Upper lobe of left lung (tissue), 6 donors: ENCODE measurements at regions not wholly inside any gene's neighbourhood (a gene's known extent, or its start where the extent isn't known, plus 50 kb on each side); places are given as distances from the start of the nearest gene placed in this dataset.

Experiments used
- ATAC-seq, 2 donors: fragments of 200-7000 bp; cut with Tn5 transposase; one replicate each; pipeline ENCODE4 v1.9.1; 2022; ENCODE audit warnings: mild to moderate bottlenecking in 2 of 2, moderate library complexity in 2 of 2; ENCODE audit not compliant: low FRiP score in 2 of 2
- DNase-seq, 2 donors: peaks; one replicate each; pipeline ENCODE4 v3.0.0-alpha.2; 2019 to 2020
- H3K27ac ChIP-seq, 4 donors: fragments of 200-600 bp; sonication (generic); one replicate each; pipeline ENCODE4 v1.5.1; 2016 to 2019
- H3K27me3 ChIP-seq, 4 donors: fragments of 200-600 bp; sonication (generic); one replicate each; pipeline ENCODE4 v1.5.1; 2017 to 2019
- H3K36me3 ChIP-seq, 4 donors: fragments of 200-600 bp; sonication (generic); one replicate each; pipeline ENCODE4 v1.5.1; 2016 to 2019
- H3K4me1 ChIP-seq, 4 donors: fragments of 200-600 bp; sonication (generic); one replicate each; pipeline ENCODE4 v1.5.1; 2018 to 2019
- H3K4me3 ChIP-seq, 4 donors: fragments of 200-600 bp; sonication (generic); one replicate each; pipeline ENCODE4 v1.5.1; 2017 to 2019; ENCODE audit warnings: mild to moderate bottlenecking in 2 of 4, moderate library complexity in 1 of 4
- H3K9me3 ChIP-seq, 4 donors: fragments of 200-600 bp; sonication (generic); one replicate each; pipeline ENCODE4 v1.5.1; 2018 to 2019
- EP300 ChIP-seq, 4 donors: sonication (generic); formaldehyde crosslinking; IDR thresholded peaks; one replicate each; pipeline ENCODE4 v1.5.1; 2017; ENCODE audit warnings: antibody characterized with exemption in 4 of 4, control low read depth in 2 of 4
- POLR2A ChIP-seq, 4 donors: fragments of 450-650 bp; IDR thresholded peaks; one replicate each; pipeline ENCODE4 v1.5.1; 2016 to 2017; ENCODE audit warnings: antibody characterized with exemption in 4 of 4, mild to moderate bottlenecking in 2 of 4
- POLR2AphosphoS5 ChIP-seq, 2 donors: sonication (generic); formaldehyde crosslinking; IDR thresholded peaks; one replicate each; pipeline ENCODE4 v1.5.1; 2017; ENCODE audit warnings: antibody characterized with exemption in 2 of 2
- WGBS, 2 donors: methylation state at CpG; one replicate each; pipeline ENCODE4 v1.1.5; 2017 to 2018; 5-methylcytosine and 5-hydroxymethylcytosine counted together
- TF ChIP-seq, protein P1 (sequence below), 6 experiments: fragments of 450-650 bp in 4 of 6; fragments of 200-600 bp in 2 of 6; sonication (generic) in 2 of 6; IDR thresholded peaks; one replicate each; pipeline ENCODE4 v1.5.1; 2016 to 2019; ENCODE audit warnings: antibody characterized with exemption in 6 of 6
- donor health status: DM: no; HTN: no; CAD: no; lungs with moderate emphysema.
- donor health status: DM: no; HTN: yes; CAD: no; lungs with severe emphysema.

DNA sequence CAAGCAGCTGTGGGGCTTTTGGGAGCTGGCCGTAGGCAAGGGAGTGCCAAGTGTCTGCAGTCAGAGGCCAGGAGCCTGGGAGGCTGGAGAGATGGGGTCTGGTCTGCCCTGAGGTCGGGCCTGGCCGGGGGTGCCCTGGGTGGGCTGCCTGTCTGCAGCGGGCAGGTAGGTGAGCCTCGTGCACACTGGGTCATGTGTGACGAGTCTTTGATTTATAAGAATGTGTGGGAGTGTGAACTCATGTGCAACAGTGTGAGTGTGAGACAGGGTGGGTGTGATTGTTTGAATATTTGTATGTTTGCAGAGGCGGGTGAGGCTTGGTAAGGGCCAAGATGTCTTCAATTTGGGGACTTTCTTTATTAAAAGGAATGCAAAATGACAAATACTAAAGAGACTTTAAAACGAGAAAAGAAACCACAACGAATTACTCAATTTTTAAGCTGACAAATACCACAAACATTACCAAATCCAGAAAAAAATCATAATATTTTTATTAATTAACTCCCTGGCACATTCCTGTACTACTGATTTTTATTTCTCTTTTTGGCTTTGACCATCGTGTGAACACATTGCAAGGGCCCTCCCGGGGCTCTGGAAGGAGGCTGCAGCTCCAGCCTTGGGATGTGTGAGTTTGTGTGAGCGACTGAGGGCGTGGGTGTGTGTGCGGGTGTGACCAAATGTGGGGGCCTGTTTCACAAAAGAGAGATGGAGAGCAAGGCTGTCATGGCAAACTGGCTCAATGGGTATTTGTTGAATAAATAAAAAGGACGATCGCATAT, 110.3 kb upstream of the WNT4 start:
- peak in 1 of 2 donors; percentile 40 for ATAC-seq
- Histone ChIP-seq H3K4me1 (peaks cover 19 to 55% (median 48%) of the 10 kb centered on the region in 4 donors), H3K27ac (peak overlapping the region in 1 of 4 donors; percentile 84), H3K36me3 (no peaks in the 10 kb centered on the region), H3K27me3 (no peaks in the 10 kb centered on the region), H3K4me3 (no peak overlapping the region), H3K9me3 (no peaks in the 10 kb centered on the region)
- 47 to 57% methylated on average over 12 to 16 of the region's 16 CpGs for WGBS, 2 donors
- TF ChIP-seq, protein P1, sequence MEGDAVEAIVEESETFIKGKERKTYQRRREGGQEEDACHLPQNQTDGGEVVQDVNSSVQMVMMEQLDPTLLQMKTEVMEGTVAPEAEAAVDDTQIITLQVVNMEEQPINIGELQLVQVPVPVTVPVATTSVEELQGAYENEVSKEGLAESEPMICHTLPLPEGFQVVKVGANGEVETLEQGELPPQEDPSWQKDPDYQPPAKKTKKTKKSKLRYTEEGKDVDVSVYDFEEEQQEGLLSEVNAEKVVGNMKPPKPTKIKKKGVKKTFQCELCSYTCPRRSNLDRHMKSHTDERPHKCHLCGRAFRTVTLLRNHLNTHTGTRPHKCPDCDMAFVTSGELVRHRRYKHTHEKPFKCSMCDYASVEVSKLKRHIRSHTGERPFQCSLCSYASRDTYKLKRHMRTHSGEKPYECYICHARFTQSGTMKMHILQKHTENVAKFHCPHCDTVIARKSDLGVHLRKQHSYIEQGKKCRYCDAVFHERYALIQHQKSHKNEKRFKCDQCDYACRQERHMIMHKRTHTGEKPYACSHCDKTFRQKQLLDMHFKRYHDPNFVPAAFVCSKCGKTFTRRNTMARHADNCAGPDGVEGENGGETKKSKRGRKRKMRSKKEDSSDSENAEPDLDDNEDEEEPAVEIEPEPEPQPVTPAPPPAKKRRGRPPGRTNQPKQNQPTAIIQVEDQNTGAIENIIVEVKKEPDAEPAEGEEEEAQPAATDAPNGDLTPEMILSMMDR (IDR thresholded peaks at IDR 0.05) = no peak
- TF ChIP-seq EP300 (IDR thresholded peaks at IDR 0.05) = no peak
- TF ChIP-seq POLR2A (IDR thresholded peaks at IDR 0.05) = no peak
- no peak for TF ChIP-seq POLR2AphosphoS5 (IDR thresholded peaks at IDR 0.05)
- DNase-seq = no peak

DNA sequence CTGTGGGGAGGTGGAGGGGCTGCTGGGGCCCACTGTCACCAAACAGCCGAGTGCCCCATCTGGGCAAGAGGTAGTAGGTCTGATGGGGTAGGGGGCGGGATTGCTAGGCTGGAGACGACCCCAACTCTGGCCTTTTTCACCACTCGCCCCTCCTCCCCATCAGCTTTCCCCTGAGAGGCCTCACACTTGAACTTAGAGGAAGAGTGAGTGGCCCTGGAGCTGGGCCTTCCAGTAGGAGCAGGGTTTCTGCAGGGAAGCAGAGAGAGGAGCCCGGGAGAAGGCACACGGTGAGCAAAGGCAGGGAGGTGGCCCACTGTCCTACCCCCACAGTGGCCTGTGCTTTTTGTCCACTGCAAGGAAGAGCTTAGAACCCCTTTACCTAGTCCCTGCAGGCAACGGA, 111.9 kb upstream of the WNT4 start:
- H3K27me3 ChIP-seq = no peaks in the 10 kb centered on the region
- no peak overlapping the region for H3K4me3 ChIP-seq
- ATAC-seq (peak in 1 of 2 donors; percentile 28), DNase-seq (peak in 1 of 2 donors; percentile 59)
- peak overlapping the region in 3 of 4 donors; percentile 48 to 84 (median 74) for H3K27ac ChIP-seq
- TF ChIP-seq POLR2A (IDR thresholded peaks at IDR 0.05) = peak in 1 of 4 donors; percentile 7
- no peak for TF ChIP-seq POLR2AphosphoS5 (IDR thresholded peaks at IDR 0.05)
- TF ChIP-seq, protein P1 (IDR thresholded peaks at IDR 0.05) = no peak
- TF ChIP-seq EP300 (IDR thresholded peaks at IDR 0.05) = no peak
- 66 to 74% methylated on average over 7 of the region's 7 CpGs for WGBS, 2 donors
- H3K9me3 ChIP-seq = no peaks in the 10 kb centered on the region
- no peaks in the 10 kb centered on the region for H3K36me3 ChIP-seq
- H3K4me1 ChIP-seq = peaks cover 28 to 71% (median 62%) of the 10 kb centered on the region in 4 donors

DNA sequence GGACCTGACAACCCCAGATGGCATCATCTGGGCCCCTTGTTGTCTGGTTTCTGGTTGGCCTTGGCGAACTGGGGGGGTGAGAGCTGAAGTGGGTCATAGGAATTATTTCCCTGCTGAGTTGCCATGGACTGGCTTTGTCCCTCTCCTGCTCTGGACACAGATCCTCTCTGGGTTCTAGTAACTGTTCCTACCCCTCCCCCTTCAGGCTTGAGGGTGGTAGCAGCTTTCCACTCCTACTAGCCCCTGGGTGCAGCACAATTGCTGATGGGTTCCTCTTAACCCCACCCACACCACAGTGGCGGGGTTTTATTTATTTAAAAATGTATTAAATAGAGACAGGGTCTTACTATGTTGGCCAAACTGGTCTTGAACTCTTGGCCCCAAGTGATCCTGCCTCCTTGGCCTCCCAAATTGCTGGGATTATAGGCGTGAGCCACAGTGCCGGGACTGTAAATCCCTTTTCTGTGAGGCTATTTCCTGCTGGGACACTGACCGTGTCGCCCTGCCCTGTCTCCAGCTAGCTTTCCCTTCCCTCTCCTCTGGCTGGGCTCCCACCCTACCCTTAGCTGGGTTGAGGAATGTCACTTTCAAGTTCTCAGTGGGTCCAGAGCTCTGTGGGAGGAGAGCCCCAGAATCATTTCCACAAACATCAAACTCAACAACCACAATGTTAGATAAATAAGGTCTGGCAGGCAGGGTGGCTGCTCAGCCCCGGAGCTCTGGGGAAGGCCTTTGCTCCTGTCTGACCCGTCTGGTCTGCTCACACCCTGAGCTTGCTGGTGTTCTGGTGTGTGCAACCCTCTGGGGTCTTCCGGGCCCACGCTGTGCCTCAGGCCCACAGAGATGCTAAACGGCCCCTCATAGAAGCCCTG, 112.7 kb upstream of the WNT4 start:
- WGBS, 2 donors = 67 to 70% methylated on average over 10 to 11 of the region's 11 CpGs
- H3K9me3 ChIP-seq = no peaks in the 10 kb centered on the region
- no peaks in the 10 kb centered on the region for H3K36me3 ChIP-seq
- H3K4me3 ChIP-seq = no peak overlapping the region
- peak overlapping the region in 3 of 4 donors; percentile 48 to 84 (median 74) for H3K27ac ChIP-seq
- DNase-seq (no peak), ATAC-seq (no peak)
- TF ChIP-seq, protein P1 (IDR thresholded peaks at IDR 0.05) = no peak
- TF ChIP-seq EP300 (IDR thresholded peaks at IDR 0.05) (no peak), POLR2AphosphoS5 (IDR thresholded peaks at IDR 0.05) (no peak)
- peaks cover 31 to 79% (median 67%) of the 10 kb centered on the region in 4 donors for H3K4me1 ChIP-seq
- no peaks in the 10 kb centered on the region for H3K27me3 ChIP-seq

DNA sequence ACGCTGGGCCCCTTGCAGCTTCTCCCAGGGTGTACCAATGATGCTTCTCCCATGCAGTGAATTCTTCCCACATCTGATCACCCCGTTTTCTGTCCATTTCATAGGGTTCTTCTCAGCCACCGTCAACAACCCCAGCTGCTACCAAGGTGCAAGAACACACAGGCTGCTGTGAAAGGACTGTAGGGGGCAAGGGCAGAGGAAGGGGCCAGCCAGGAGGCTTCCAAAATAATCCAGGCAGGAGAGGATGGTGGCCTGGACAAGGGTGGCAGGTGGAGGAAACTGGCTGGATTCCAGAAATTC, 113.3 kb upstream of the WNT4 start:
- H3K4me1 ChIP-seq = peaks cover 31 to 74% (median 67%) of the 10 kb centered on the region in 4 donors
- ATAC-seq = no peak
- WGBS, 2 donors = 73 to 79% methylated on average over 3 of the region's 3 CpGs
- no peaks in the 10 kb centered on the region for H3K36me3 ChIP-seq
- no peaks in the 10 kb centered on the region for H3K27me3 ChIP-seq
- H3K27ac ChIP-seq = peak overlapping the region in 2 of 4 donors; percentile 74 to 84
- TF ChIP-seq POLR2AphosphoS5 (IDR thresholded peaks at IDR 0.05) (no peak), POLR2A (IDR thresholded peaks at IDR 0.05) (no peak), EP300 (IDR thresholded peaks at IDR 0.05) (no peak)
- TF ChIP-seq, protein P1 (IDR thresholded peaks at IDR 0.05) = no peak
- no peak overlapping the region for H3K4me3 ChIP-seq
- DNase-seq = no peak
- H3K9me3 ChIP-seq = no peaks in the 10 kb centered on the region
